ENCODE measurements at regions not wholly inside any gene's neighbourhood (a gene's known extent, or its start where the extent isn't known, plus 50 kb on each side); places are given as distances from the start of the nearest gene placed in this dataset.

- Mint-ChIP-seq H3K27ac (no peak overlapping the region), H3K4me3 (no peak overlapping the region), H3K9me3 (peaks cover 21% of the 10 kb centered on the region), H3K4me1 (no peaks in the 10 kb centered on the region), H3K36me3 (no peaks in the 10 kb centered on the region), H3K27me3 (no peaks in the 10 kb centered on the region)
- no peak for DNase-seq
- CTCF ChIA-PET, result no interaction called here
These were observed 334.5 kb downstream of the DTWD2 start for GRCh38 chr5:118653872-118654271.

- Mint-ChIP-seq H3K4me3 (no peak overlapping the region), H3K9me3 (peaks cover 15% of the 10 kb centered on the region), H3K27me3 (no peaks in the 10 kb centered on the region), H3K4me1 (no peaks in the 10 kb centered on the region), H3K36me3 (no peaks in the 10 kb centered on the region), H3K27ac (no peak overlapping the region)
- CTCF ChIA-PET, result no interaction called here
- DNase-seq, result no peak
These were observed 335.2 kb downstream of the DTWD2 start for GRCh38 chr5:118653183-118653582.

GRCh38 chr5:118651002-118651401 is 337.3 kb downstream of the DTWD2 start:
- Mint-ChIP-seq H3K27me3 (no peaks in the 10 kb centered on the region), H3K36me3 (no peaks in the 10 kb centered on the region), H3K9me3 (peaks cover 3% of the 10 kb centered on the region), H3K4me3 (no peak overlapping the region), H3K4me1 (no peaks in the 10 kb centered on the region), H3K27ac (no peak overlapping the region)
- DNase-seq, result no peak
- CTCF ChIA-PET, result no interaction called here

- Mint-ChIP-seq H3K4me3 (no peak overlapping the region), H3K4me1 (no peaks in the 10 kb centered on the region), H3K27ac (no peak overlapping the region), H3K27me3 (no peaks in the 10 kb centered on the region), H3K36me3 (no peaks in the 10 kb centered on the region), H3K9me3 (peaks cover 2% of the 10 kb centered on the region)
- no peak for DNase-seq
- CTCF ChIA-PET, result no interaction called here
These were observed 340.8 kb downstream of the DTWD2 start for GRCh38 chr5:118647587-118647986.

- Mint-ChIP-seq H3K36me3 (no peaks in the 10 kb centered on the region), H3K4me3 (no peak overlapping the region), H3K27ac (no peak overlapping the region), H3K4me1 (no peaks in the 10 kb centered on the region), H3K9me3 (peaks cover 2% of the 10 kb centered on the region), H3K27me3 (no peaks in the 10 kb centered on the region)
- DNase-seq, result no peak
- CTCF ChIA-PET, result no interaction called here
These were observed 341.4 kb downstream of the DTWD2 start for GRCh38 chr5:118646917-118647316.

GRCh38 chr5:118637947-118638670 is 350.2 kb downstream of the DTWD2 start:
- H3K27ac Mint-ChIP-seq, result no peak overlapping the region
- no peaks in the 10 kb centered on the region for H3K4me1 Mint-ChIP-seq
- H3K4me3 Mint-ChIP-seq, result no peak overlapping the region
- CTCF ChIA-PET, result no interaction called here
- peaks cover 19% of the 10 kb centered on the region for H3K9me3 Mint-ChIP-seq
- no peaks in the 10 kb centered on the region for H3K36me3 Mint-ChIP-seq
- no peaks in the 10 kb centered on the region for H3K27me3 Mint-ChIP-seq
- no peak for DNase-seq

GRCh38 chr5:118628660-118629354 is 359.5 kb downstream of the DTWD2 start:
- no peak overlapping the region for H3K27ac Mint-ChIP-seq
- peaks cover 4% of the 10 kb centered on the region for H3K9me3 Mint-ChIP-seq
- H3K4me1 Mint-ChIP-seq, result no peaks in the 10 kb centered on the region
- DNase-seq, result no peak
- H3K36me3 Mint-ChIP-seq, result no peaks in the 10 kb centered on the region
- no peak overlapping the region for H3K4me3 Mint-ChIP-seq
- CTCF ChIA-PET, result no interaction called here
- no peaks in the 10 kb centered on the region for H3K27me3 Mint-ChIP-seq

- CTCF ChIA-PET, result no interaction called here
- Mint-ChIP-seq H3K27ac (no peak overlapping the region), H3K4me1 (no peaks in the 10 kb centered on the region), H3K36me3 (no peaks in the 10 kb centered on the region), H3K27me3 (no peaks in the 10 kb centered on the region), H3K9me3 (no peaks in the 10 kb centered on the region), H3K4me3 (no peak overlapping the region)
- no peak for DNase-seq
These were observed 368.1 kb downstream of the DTWD2 start for GRCh38 chr5:118620233-118620632.

- H3K27me3 Mint-ChIP-seq, result no peaks in the 10 kb centered on the region
- H3K9me3 Mint-ChIP-seq, result no peaks in the 10 kb centered on the region
- DNase-seq, result no peak
- H3K4me3 Mint-ChIP-seq, result no peak overlapping the region
- no peaks in the 10 kb centered on the region for H3K4me1 Mint-ChIP-seq
- CTCF ChIA-PET, result no interaction called here
- no peaks in the 10 kb centered on the region for H3K36me3 Mint-ChIP-seq
- H3K27ac Mint-ChIP-seq, result no peak overlapping the region
These were observed 368.5 kb downstream of the DTWD2 start for GRCh38 chr5:118619823-118620222.

GRCh38 chr5:118616281-118616680 is 372.1 kb downstream of the DTWD2 start:
- Mint-ChIP-seq H3K9me3 (no peaks in the 10 kb centered on the region), H3K27ac (no peak overlapping the region), H3K4me1 (no peaks in the 10 kb centered on the region), H3K27me3 (no peaks in the 10 kb centered on the region), H3K36me3 (no peaks in the 10 kb centered on the region), H3K4me3 (no peak overlapping the region)
- DNase-seq, result no peak
- CTCF ChIA-PET, result no interaction called here

- H3K27me3 Mint-ChIP-seq, result no peaks in the 10 kb centered on the region
- CTCF ChIA-PET, result no interaction called here
- no peaks in the 10 kb centered on the region for H3K9me3 Mint-ChIP-seq
- no peak for DNase-seq
- H3K4me3 Mint-ChIP-seq, result no peak overlapping the region
- H3K4me1 Mint-ChIP-seq, result no peaks in the 10 kb centered on the region
- no peaks in the 10 kb centered on the region for H3K36me3 Mint-ChIP-seq
- no peak overlapping the region for H3K27ac Mint-ChIP-seq
These were observed 373.5 kb downstream of the DTWD2 start for GRCh38 chr5:118614731-118615456.

GRCh38 chr5:118611332-118611945 is 376.9 kb downstream of the DTWD2 start:
- CTCF ChIA-PET, result no interaction called here
- no peak overlapping the region for H3K4me3 Mint-ChIP-seq

GRCh38 chr5:118606940-118607339 is 381.4 kb downstream of the DTWD2 start:
- Mint-ChIP-seq H3K4me3 (no peak overlapping the region), H3K27me3 (no peaks in the 10 kb centered on the region), H3K36me3 (no peaks in the 10 kb centered on the region), H3K27ac (no peak overlapping the region), H3K9me3 (no peaks in the 10 kb centered on the region), H3K4me1 (no peaks in the 10 kb centered on the region)
- CTCF ChIA-PET, result no interaction called here
- no peak for DNase-seq

More at GRCh38 chr5:118611332-118611945, 376.9 kb downstream of the DTWD2 start:
- Mint-ChIP-seq H3K9me3 (no peaks in the 10 kb centered on the region), H3K4me1 (no peaks in the 10 kb centered on the region), H3K27me3 (no peaks in the 10 kb centered on the region), H3K36me3 (no peaks in the 10 kb centered on the region), H3K27ac (no peak overlapping the region)
- DNase-seq, result no peak

- CTCF ChIA-PET, result no interaction called here
- H3K27ac Mint-ChIP-seq, result no peak overlapping the region
- no peak for DNase-seq
These were observed 382.6 kb downstream of the DTWD2 start for GRCh38 chr5:118605761-118606160.

More at GRCh38 chr5:118605761-118606160, 382.6 kb downstream of the DTWD2 start:
- Mint-ChIP-seq H3K36me3 (no peaks in the 10 kb centered on the region), H3K27me3 (no peaks in the 10 kb centered on the region), H3K9me3 (no peaks in the 10 kb centered on the region), H3K4me3 (no peak overlapping the region), H3K4me1 (no peaks in the 10 kb centered on the region)

All from activated naive CD4-positive, alpha-beta T cell treated with anti-CD3 and anti-CD28 coated beads, Interleukin-2, amount 10 ng/mL, durations not matched to agents 7 days and 5 days (primary cell).